K562 (cell line): ENCODE measurements at regions not wholly inside any gene's neighbourhood (a gene's known extent, or its start where the extent isn't known, plus 50 kb on each side); places are given as distances from the start of the nearest gene placed in this dataset.

Experiments
- ESRRA ChIP-seq: fragments of 450-650 bp; IDR thresholded peaks from 2 replicates; pipeline ENCODE4 v1.6.1; 2014; ENCODE audit warnings: low read depth, mild to moderate bottlenecking, moderate library complexity, borderline replicate concordance
- HBP1 ChIP-seq: fragments of 450-650 bp; formaldehyde crosslinking; IDR thresholded peaks from 2 replicates; pipeline ENCODE4 v1.4.0; 2022; ENCODE audit warnings: missing genetic modification characterization
- HDAC3 ChIP-seq: fragments of 450-650 bp; IDR thresholded peaks from 2 replicates; pipeline ENCODE4 v1.6.1; 2018; ENCODE audit warnings: borderline replicate concordance, mild to moderate bottlenecking, moderate library complexity; ENCODE audit not compliant: partially characterized antibody
- MAZ ChIP-seq, 2 experiments: fragments of 450-650 bp in 1 of 2; sonication (generic) in 1 of 2; formaldehyde crosslinking; IDR thresholded peaks in 1 of 2; conservative IDR thresholded peaks in 1 of 2; 2 replicates each; pipeline versions ENCODE4 v1.4.0 to v1.5.0; 2020; ENCODE audit warnings: mild to moderate bottlenecking in 1 of 2, missing genetic modification reagents in 1 of 2
- MTA2 ChIP-seq: fragments of 450-650 bp; IDR thresholded peaks from 2 replicates; pipeline ENCODE4 v1.6.1; 2016; ENCODE audit warnings: low read depth
- MTA3 ChIP-seq: fragments of 450-650 bp; formaldehyde crosslinking; IDR thresholded peaks from 2 replicates; pipeline ENCODE4 v1.6.1; 2017; ENCODE audit warnings: mild to moderate bottlenecking, borderline replicate concordance
- NR2C2 ChIP-seq, 2 experiments: fragments of 200-800 bp in 1 of 2; sonication (Bioruptor generic) in 1 of 2; sonication (generic) in 1 of 2; formaldehyde crosslinking in 1 of 2; IDR thresholded peaks; 2 replicates each; pipeline versions ENCODE4 v1.6.1 to v1.8.0; 2016 to 2022; ENCODE audit warnings: mild to moderate bottlenecking in 1 of 2, missing compliant biosample characterization in 1 of 2, missing genetic modification characterization in 1 of 2, missing genetic modification reagents in 1 of 2
- NR2F6 ChIP-seq: fragments of 450-650 bp; formaldehyde crosslinking; IDR thresholded peaks from 2 replicates; pipeline ENCODE4 v1.4.0; 2020; ENCODE audit warnings: mild to moderate bottlenecking
- PKNOX1 ChIP-seq: fragments of 450-650 bp; IDR thresholded peaks from 2 replicates; pipeline ENCODE4 v1.6.1; 2016
- PTTG1 ChIP-seq: fragments of 450-650 bp; IDR thresholded peaks from 2 replicates; pipeline ENCODE4 v1.6.1; 2016; ENCODE audit warnings: low read depth, mild to moderate bottlenecking, missing genetic modification characterization, missing compliant biosample characterization
- RCOR1 ChIP-seq, 2 experiments: IDR thresholded peaks; 2 replicates each; pipeline ENCODE4 v1.6.1; 2012; ENCODE audit warnings: low read depth in 2 of 2, low read length in 2 of 2, borderline replicate concordance in 1 of 2, improper control_type of control experiment in 1 of 2
- TAF7 ChIP-seq: fragments of 450-650 bp; IDR thresholded peaks from 2 replicates; pipeline ENCODE4 v1.6.1; 2016; ENCODE audit warnings: missing genetic modification characterization, missing compliant biosample characterization
- ZBTB8A ChIP-seq: fragments of 450-650 bp; IDR thresholded peaks from 2 replicates; pipeline ENCODE4 v1.6.1; 2018; ENCODE audit warnings: mild to moderate bottlenecking, moderate library complexity; ENCODE audit not compliant: partially characterized antibody
- ZNF263 ChIP-seq: sonication (generic); formaldehyde crosslinking; IDR thresholded peaks from 2 replicates; pipeline ENCODE4 v1.8.0; 2022; ENCODE audit warnings: mild to moderate bottlenecking, missing genetic modification reagents, borderline replicate concordance
- ZNF436 ChIP-seq: fragments of 250-450, 450-650 bp; sonication (Bioruptor Pico); formaldehyde crosslinking; IDR thresholded peaks from 2 replicates; pipeline ENCODE4 v1.7.0; 2020; ENCODE audit warnings: mild to moderate bottlenecking
- ZNF589 ChIP-seq: fragments of 200-800 bp; sonication (Bioruptor generic); IDR thresholded peaks from 2 replicates; pipeline ENCODE4 v1.6.1; 2016; ENCODE audit warnings: low read depth, missing genetic modification characterization, missing compliant biosample characterization
- ZNF764 ChIP-seq: fragments of 250-450 bp; sonication (Bioruptor Pico); IDR thresholded peaks from 2 replicates; pipeline ENCODE4 v1.4.0; 2020; ENCODE audit warnings: low read depth, mild to moderate bottlenecking, moderate library complexity
- TF ChIP-seq, protein P1 (sequence below): fragments of 450-650 bp; formaldehyde crosslinking; IDR thresholded peaks from 2 replicates; pipeline ENCODE4 v1.4.0; 2020; ENCODE audit warnings: mild to moderate bottlenecking
- TF ChIP-seq, protein P2 (sequence below): fragments of 450-650 bp; formaldehyde crosslinking; IDR thresholded peaks from 2 replicates; pipeline ENCODE4 v1.4.0; 2020; ENCODE audit warnings: mild to moderate bottlenecking, mixed read lengths
- TF ChIP-seq, protein P3 (sequence below): sonication (generic); IDR thresholded peaks from 2 replicates; pipeline ENCODE4 v1.6.1; 2016

DNA sequence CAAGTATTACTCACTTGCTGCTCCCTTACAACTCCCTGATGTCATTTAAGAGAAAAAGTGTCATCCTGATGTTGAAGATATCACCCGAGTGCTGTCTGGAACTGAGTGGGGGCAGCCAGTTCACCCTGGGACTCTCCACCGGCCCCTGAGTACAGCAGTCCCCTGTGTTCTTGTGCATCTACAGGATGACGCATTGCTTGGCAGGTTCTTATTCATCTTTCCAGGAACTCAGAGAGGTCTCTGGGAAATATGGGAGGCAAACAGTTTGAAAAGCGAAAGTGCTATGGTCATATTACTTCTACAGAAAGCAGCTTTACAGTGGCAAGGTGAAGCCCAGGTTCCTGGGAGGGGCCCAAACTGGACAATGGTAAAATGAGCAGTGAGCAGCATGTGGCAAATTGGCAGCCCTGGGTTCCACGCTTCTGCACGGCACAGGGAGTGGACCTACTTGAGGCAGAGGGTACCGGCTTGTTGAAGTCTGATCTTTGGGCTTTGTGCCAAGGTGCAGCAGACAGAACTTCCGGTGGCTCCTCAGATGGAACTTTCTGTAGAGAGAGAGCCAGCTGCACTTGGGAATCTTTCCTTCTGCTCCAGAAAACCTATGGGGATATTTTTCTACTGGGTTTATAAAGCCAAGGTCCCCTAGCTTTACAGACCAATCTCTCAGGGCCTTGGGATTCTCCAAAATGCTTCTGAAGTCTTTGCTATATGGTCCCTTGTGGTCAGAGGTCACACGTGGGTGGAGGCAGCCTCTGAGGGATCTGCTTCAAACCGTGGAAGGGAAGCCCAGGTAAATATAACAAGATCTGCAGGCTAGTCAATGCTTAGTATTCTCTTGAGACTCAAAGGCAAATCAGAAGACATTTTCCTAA, 128.3 kb downstream of the MAP3K7 start (continued):
- TF ChIP-seq ZBTB8A = no peak
- TF ChIP-seq ZNF263 (CRISPR knock-in tag) = no peak
- TF ChIP-seq PKNOX1 = peak; percentile 74
- TF ChIP-seq, protein P1, sequence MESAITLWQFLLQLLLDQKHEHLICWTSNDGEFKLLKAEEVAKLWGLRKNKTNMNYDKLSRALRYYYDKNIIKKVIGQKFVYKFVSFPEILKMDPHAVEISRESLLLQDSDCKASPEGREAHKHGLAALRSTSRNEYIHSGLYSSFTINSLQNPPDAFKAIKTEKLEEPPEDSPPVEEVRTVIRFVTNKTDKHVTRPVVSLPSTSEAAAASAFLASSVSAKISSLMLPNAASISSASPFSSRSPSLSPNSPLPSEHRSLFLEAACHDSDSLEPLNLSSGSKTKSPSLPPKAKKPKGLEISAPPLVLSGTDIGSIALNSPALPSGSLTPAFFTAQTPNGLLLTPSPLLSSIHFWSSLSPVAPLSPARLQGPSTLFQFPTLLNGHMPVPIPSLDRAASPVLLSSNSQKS (CRISPR knock-in tag) = no peak
- TF ChIP-seq, protein P2, sequence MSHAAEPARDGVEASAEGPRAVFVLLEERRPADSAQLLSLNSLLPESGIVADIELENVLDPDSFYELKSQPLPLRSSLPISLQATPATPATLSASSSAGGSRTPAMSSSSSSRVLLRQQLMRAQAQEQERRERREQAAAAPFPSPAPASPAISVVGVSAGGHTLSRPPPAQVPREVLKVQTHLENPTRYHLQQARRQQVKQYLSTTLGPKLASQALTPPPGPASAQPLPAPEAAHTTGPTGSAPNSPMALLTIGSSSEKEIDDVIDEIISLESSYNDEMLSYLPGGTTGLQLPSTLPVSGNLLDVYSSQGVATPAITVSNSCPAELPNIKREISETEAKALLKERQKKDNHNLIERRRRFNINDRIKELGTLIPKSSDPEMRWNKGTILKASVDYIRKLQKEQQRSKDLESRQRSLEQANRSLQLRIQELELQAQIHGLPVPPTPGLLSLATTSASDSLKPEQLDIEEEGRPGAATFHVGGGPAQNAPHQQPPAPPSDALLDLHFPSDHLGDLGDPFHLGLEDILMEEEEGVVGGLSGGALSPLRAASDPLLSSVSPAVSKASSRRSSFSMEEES (CRISPR knock-in tag) = no peak
- TF ChIP-seq, protein P3, sequence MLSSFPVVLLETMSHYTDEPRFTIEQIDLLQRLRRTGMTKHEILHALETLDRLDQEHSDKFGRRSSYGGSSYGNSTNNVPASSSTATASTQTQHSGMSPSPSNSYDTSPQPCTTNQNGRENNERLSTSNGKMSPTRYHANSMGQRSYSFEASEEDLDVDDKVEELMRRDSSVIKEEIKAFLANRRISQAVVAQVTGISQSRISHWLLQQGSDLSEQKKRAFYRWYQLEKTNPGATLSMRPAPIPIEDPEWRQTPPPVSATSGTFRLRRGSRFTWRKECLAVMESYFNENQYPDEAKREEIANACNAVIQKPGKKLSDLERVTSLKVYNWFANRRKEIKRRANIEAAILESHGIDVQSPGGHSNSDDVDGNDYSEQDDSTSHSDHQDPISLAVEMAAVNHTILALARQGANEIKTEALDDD = no peak
- TF ChIP-seq ZNF436 (CRISPR knock-in tag) = no peak
- no peak; the same call in 1 of the 2 replicates for TF ChIP-seq ZNF589 (CRISPR knock-in tag)
- TF ChIP-seq HBP1 (CRISPR knock-in tag) = no peak
- TF ChIP-seq ZNF764 (CRISPR knock-in tag) = no peak
- TF ChIP-seq MAZ (CRISPR knock-in tag; conservative IDR thresholded peaks at IDR 0.05 in 1 of 2, IDR thresholded peaks at IDR 0.05 in 1 of 2) = peak in 1 of 2 experiments; percentile 79; a peak in 2 of 4 replicates
- no peak for TF ChIP-seq NR2C2 (CRISPR knock-in tag; IDR thresholded peaks at IDR 0.05)
- TF ChIP-seq NR2C2 (tag; IDR thresholded peaks at IDR 0.05) = peak; percentile 75
- TF ChIP-seq TAF7 = 0 out of 2 replicates have a peak, but pooled peaks have one; percentile 23
- TF ChIP-seq ESRRA = no peak; the same call in 1 of the 2 replicates
- TF ChIP-seq RCOR1 (IDR thresholded peaks at IDR 0.05; ENCODE audit: borderline replicate concordance in 1 of 2, low read depth in 2 of 2, low read length in 2 of 2) = peak in 1 of 2 experiments; percentile 70; a peak in 2 of 4 replicates
- peak; percentile 89 for TF ChIP-seq HDAC3
- TF ChIP-seq MTA2 = no peak
- TF ChIP-seq PTTG1 = no peak
- TF ChIP-seq MTA3 = peak; percentile 68
- no peak for TF ChIP-seq NR2F6
